ENCODE measurements at regions not wholly inside any gene's neighbourhood (a gene's known extent, or its start where the extent isn't known, plus 50 kb on each side); places are given as distances from the start of the nearest gene placed in this dataset.

DNA sequence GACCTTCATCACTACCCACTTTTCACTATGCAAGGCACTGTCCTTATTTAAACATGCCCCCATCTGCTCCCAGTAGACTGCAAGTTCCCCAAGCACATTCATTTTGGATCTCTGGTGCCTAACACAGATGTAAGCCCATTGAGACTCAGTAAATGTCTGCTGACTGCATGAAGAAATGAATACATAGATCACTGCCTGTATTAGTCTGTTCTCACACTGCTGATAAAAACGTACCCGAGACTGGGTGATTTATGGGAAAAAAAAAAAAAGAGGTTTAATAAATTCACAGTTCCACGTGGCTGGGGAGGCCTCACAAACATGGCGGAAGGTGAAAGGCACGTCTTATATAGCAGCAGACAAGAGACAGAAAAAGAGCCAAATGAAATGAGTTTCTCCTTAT, 204.9 kb downstream of the ATG4C start:
- no peak overlapping the region for H3K27ac Mint-ChIP-seq
- H3K4me3 Mint-ChIP-seq = no peak overlapping the region
- Histone ChIP-seq H3K27me3 (ENCODE audit: control insufficient read depth, insufficient read depth, low read length) (no peaks in the 10 kb centered on the region), H3K4me3 (ENCODE audit: low read length) (no peak overlapping the region), H3K36me3 (ENCODE audit: control insufficient read depth, insufficient read depth, low read length) (no peaks in the 10 kb centered on the region), H3K9me3 (ENCODE audit: control insufficient read depth, insufficient read depth, low read length) (no peaks in the 10 kb centered on the region), H3K4me1 (ENCODE audit: control insufficient read depth, insufficient read depth, low read length) (no peaks in the 10 kb centered on the region), H3K27ac (ENCODE audit: low read length) (no peak overlapping the region)
- DNase-seq (no peak), ATAC-seq (no peak)
- TF ChIP-seq CTCF (IDR thresholded peaks at IDR 0.05) = no peak
- no peaks in the 10 kb centered on the region for H3K36me3 Mint-ChIP-seq
- WGBS (ENCODE audit: insufficient coverage) = 78% methylated on average over 5 of the region's 5 CpGs
- intact Hi-C loops (cut with micrococcal nuclease) = no loop called here
- H3K4me1 Mint-ChIP-seq = no peaks in the 10 kb centered on the region
- peaks cover 8 to 9% of the 10 kb centered on the region in 2 donors for H3K27me3 Mint-ChIP-seq (ENCODE audit: low read depth in 2 of 2)
- H3K9me3 Mint-ChIP-seq = peaks cover 0 to 2% of the 10 kb centered on the region in 2 donors

- Mint-ChIP-seq H3K4me1 (no peaks in the 10 kb centered on the region), H3K27ac (no peak overlapping the region), H3K9me3 (peaks cover 0 to 2% of the 10 kb centered on the region in 2 donors), H3K36me3 (no peaks in the 10 kb centered on the region), H3K4me3 (no peak overlapping the region), H3K27me3 (ENCODE audit: low read depth in 2 of 2) (peaks cover 8 to 9% of the 10 kb centered on the region in 2 donors)
- H3K27ac ChIP-seq (ENCODE audit: low read length) = no peak overlapping the region
- no peak overlapping the region for H3K4me3 ChIP-seq (ENCODE audit: low read length)
- TF ChIP-seq CTCF (IDR thresholded peaks at IDR 0.05) = no peak
- DNase-seq (no peak), ATAC-seq (no peak)
- H3K27me3 ChIP-seq (ENCODE audit: control insufficient read depth, insufficient read depth, low read length) = no peaks in the 10 kb centered on the region
- intact Hi-C loops (cut with micrococcal nuclease) = no loop called here
- no peaks in the 10 kb centered on the region for H3K36me3 ChIP-seq (ENCODE audit: control insufficient read depth, insufficient read depth, low read length)
- WGBS (ENCODE audit: insufficient coverage) = 96% methylated on average over 4 of the region's 5 CpGs
- H3K9me3 ChIP-seq (ENCODE audit: control insufficient read depth, insufficient read depth, low read length) = no peaks in the 10 kb centered on the region
- no peaks in the 10 kb centered on the region for H3K4me1 ChIP-seq (ENCODE audit: control insufficient read depth, insufficient read depth, low read length)
Measured at GRCh38 chr1:62989497-62989896, 205.6 kb downstream of the ATG4C start.

GRCh38 chr1:62991152-62991551, 207.2 kb downstream of the ATG4C start:
- no peak overlapping the region for H3K4me3 ChIP-seq (ENCODE audit: low read length)
- 65% methylated on average over 2 of the region's 3 CpGs for WGBS (ENCODE audit: insufficient coverage)
- no peak for TF ChIP-seq CTCF (IDR thresholded peaks at IDR 0.05)
- H3K4me1 ChIP-seq (ENCODE audit: control insufficient read depth, insufficient read depth, low read length) = no peaks in the 10 kb centered on the region
- Mint-ChIP-seq H3K27ac (no peak overlapping the region), H3K9me3 (peaks cover 0 to 2% of the 10 kb centered on the region in 2 donors), H3K4me1 (no peaks in the 10 kb centered on the region), H3K4me3 (no peak overlapping the region), H3K36me3 (no peaks in the 10 kb centered on the region), H3K27me3 (ENCODE audit: low read depth in 2 of 2) (peaks cover 0 to 9% of the 10 kb centered on the region in 2 donors)
- no peaks in the 10 kb centered on the region for H3K9me3 ChIP-seq (ENCODE audit: control insufficient read depth, insufficient read depth, low read length)
- DNase-seq (no peak), ATAC-seq (no peak)
- H3K36me3 ChIP-seq (ENCODE audit: control insufficient read depth, insufficient read depth, low read length) = no peaks in the 10 kb centered on the region
- H3K27ac ChIP-seq (ENCODE audit: low read length) = no peak overlapping the region
- no peaks in the 10 kb centered on the region for H3K27me3 ChIP-seq (ENCODE audit: control insufficient read depth, insufficient read depth, low read length)
- intact Hi-C loops (cut with micrococcal nuclease) = no loop called here

- H3K27ac Mint-ChIP-seq = no peak overlapping the region
- DNase-seq (no peak), ATAC-seq (no peak)
- Histone ChIP-seq H3K9me3 (ENCODE audit: control insufficient read depth, insufficient read depth, low read length) (no peaks in the 10 kb centered on the region), H3K27me3 (ENCODE audit: control insufficient read depth, insufficient read depth, low read length) (no peaks in the 10 kb centered on the region), H3K4me3 (ENCODE audit: low read length) (no peak overlapping the region), H3K27ac (ENCODE audit: low read length) (no peak overlapping the region), H3K36me3 (ENCODE audit: control insufficient read depth, insufficient read depth, low read length) (no peaks in the 10 kb centered on the region), H3K4me1 (ENCODE audit: control insufficient read depth, insufficient read depth, low read length) (no peaks in the 10 kb centered on the region)
- no peaks in the 10 kb centered on the region for H3K36me3 Mint-ChIP-seq
- no peak overlapping the region for H3K4me3 Mint-ChIP-seq
- intact Hi-C loops (cut with micrococcal nuclease) = no loop called here
- H3K4me1 Mint-ChIP-seq = no peaks in the 10 kb centered on the region
- 25% methylated on average over 5 of the region's 5 CpGs for WGBS (ENCODE audit: insufficient coverage)
- peaks cover 9 to 10% of the 10 kb centered on the region in 2 donors for H3K27me3 Mint-ChIP-seq (ENCODE audit: low read depth in 2 of 2)
- no peak for TF ChIP-seq CTCF (IDR thresholded peaks at IDR 0.05)
- peaks cover 0 to 2% of the 10 kb centered on the region in 2 donors for H3K9me3 Mint-ChIP-seq
Measured at GRCh38 chr1:62993844-62994243, 209.9 kb downstream of the ATG4C start.

All from natural killer cell (primary cell).